ENCODE measurements at regions not wholly inside any gene's neighbourhood (a gene's known extent, or its start where the extent isn't known, plus 50 kb on each side); places are given as distances from the start of the nearest gene placed in this dataset.

DNA sequence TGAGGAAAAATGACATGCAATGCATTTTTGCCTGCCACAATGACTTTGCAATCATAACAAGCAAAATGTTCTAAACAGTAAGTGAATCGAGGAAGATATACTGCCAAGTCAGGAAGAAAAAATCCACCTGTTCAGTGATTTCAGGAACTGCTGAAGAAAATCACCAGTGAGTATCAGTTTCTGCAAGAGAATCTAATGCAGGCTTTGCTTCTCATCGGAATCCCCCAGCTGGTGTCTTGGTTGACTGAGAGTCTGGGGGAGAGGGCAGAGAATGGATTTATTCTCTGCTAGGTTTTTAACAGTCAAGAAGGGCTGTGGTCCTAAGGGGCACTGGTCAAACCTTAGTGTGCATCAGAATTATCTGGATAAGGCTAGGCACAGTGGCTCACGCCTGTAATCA lies 363.4 kb downstream of the CDH26 start:
- no peak for TF ChIP-seq ZFP3 (CRISPR knock-in tag; IDR thresholded peaks at IDR 0.05)
- TF ChIP-seq CSDC2 (CRISPR knock-in tag; IDR thresholded peaks at IDR 0.05), result no peak
- no peak for TF ChIP-seq TOX (CRISPR knock-in tag; IDR thresholded peaks at IDR 0.05; ENCODE audit: borderline replicate concordance)
- TF ChIP-seq PPARA (CRISPR knock-in tag; IDR thresholded peaks at IDR 0.05; ENCODE audit: borderline replicate concordance), result no peak
- no peak for TF ChIP-seq ARNTL (CRISPR knock-in tag; IDR thresholded peaks at IDR 0.05; ENCODE audit: borderline replicate concordance, low read depth)
